K562 (cell line): ENCODE measurements at regions not wholly inside any gene's neighbourhood (a gene's known extent, or its start where the extent isn't known, plus 50 kb on each side); places are given as distances from the start of the nearest gene placed in this dataset.

Experiments
- ATAC-seq: fragments of 200-7000 bp; cut with Tn5 transposase; 3 replicates; pipeline ENCODE4 v1.9.1; 2020; ENCODE audit warnings: moderate library complexity
- BruUV-seq: library from RNA; stranded (reverse); fragments of 400-500 nt; replicated peaks from 2 replicates; lab custom pipeline; 2021; lab: Mats Ljungman, UMichigan
- CTCF ChIA-PET: fragments of 300-600 bp; formaldehyde crosslinking; extraction: SDS; loops from one replicate; lab custom pipeline; 2021; ENCODE audit warnings: low intra/inter-chr PET ratio; lab: Yijun Ruan, JAX
- POLR2A ChIA-PET: fragments of 300-600, 350-650 bp; sonication (Branson Sonifier 250); formaldehyde crosslinking; extraction: SDS; loops from one replicate; lab custom pipeline; 2021; ENCODE audit warnings: antibody characterized with exemption, inconsistent platforms; lab: Yijun Ruan, JAX
- DNase-seq, 4 experiments: peaks; one replicate each; pipeline versions ENCODE4 v3.0.0 to v3.0.0-alpha.2; 2011 to 2018; ENCODE audit warnings: low spot score in 3 of 4, mixed read lengths in 3 of 4; ENCODE audit errors: extremely low read depth in 1 of 4
- FAIRE-seq: peaks from 2 replicates; lab custom pipeline; 2011; peaks lifted over from hg19 to GRCh38; lab: Jason Lieb, UNC
- H2AFZ ChIP-seq: 2 replicates; pipeline ENCODE4 v1.6.0; 2011; ENCODE audit warnings: low read depth, low read length, control low read depth, inconsistent platforms
- H3K27ac ChIP-seq: fragments of 200-600 bp; 3 replicates; pipeline ENCODE4 v1.8.0; 2011; ENCODE audit warnings: low read depth, mild to moderate bottlenecking, control low read depth, inconsistent platforms, low read length, moderate library complexity, mixed read lengths; ENCODE audit errors: extremely low read depth
- H3K27me3 ChIP-seq, 2 experiments: fragments of 300-600 bp in 1 of 2; 2 replicates in 1 of 2; 3 replicates in 1 of 2; pipeline versions ENCODE4 v1.6.0 to v1.8.0; 2011; ENCODE audit warnings: inconsistent platforms in 2 of 2, low read length in 2 of 2, mild to moderate bottlenecking in 1 of 2, mixed read lengths in 1 of 2, moderate library complexity in 1 of 2; ENCODE audit not compliant: control insufficient read depth in 2 of 2, insufficient read depth in 2 of 2
- H3K36me3 ChIP-seq: fragments of 300-600 bp; 3 replicates; pipeline ENCODE4 v1.8.0; 2011; ENCODE audit warnings: mild to moderate bottlenecking, low read length, inconsistent platforms; ENCODE audit not compliant: control insufficient read depth, insufficient read depth
- H3K4me1 ChIP-seq, 2 experiments: fragments of 200-600 bp in 1 of 2; replicated peaks in 1 of 2; 2 replicates in 1 of 2; 3 replicates in 1 of 2; pipeline versions ENCODE4 v1.5.1 to v1.8.0; 2011; ENCODE audit warnings: inconsistent platforms in 2 of 2, low read length in 2 of 2, mild to moderate bottlenecking in 1 of 2, mixed read lengths in 1 of 2, moderate library complexity in 1 of 2; ENCODE audit not compliant: control insufficient read depth in 2 of 2, insufficient read depth in 2 of 2
- H3K4me2 ChIP-seq: 2 replicates; pipeline ENCODE4 v1.6.1; 2011; ENCODE audit warnings: low read length, control low read depth, inconsistent platforms, mixed read lengths; ENCODE audit not compliant: insufficient read depth
- H3K4me3 ChIP-seq: fragments of 200-600 bp; sonication (generic), shearing (Covaris generic); 2 replicates; pipeline ENCODE4 v1.5.1; 2016; ENCODE audit warnings: control low read depth, inconsistent platforms
- H3K79me2 ChIP-seq: fragments of 200-600 bp; 3 replicates; pipeline ENCODE4 v1.8.0; 2011; ENCODE audit warnings: low read length, inconsistent platforms; ENCODE audit not compliant: control insufficient read depth, insufficient read depth
- H3K9ac ChIP-seq, 2 experiments: 2 replicates each; pipeline versions ENCODE4 v1.6.0 to v1.6.1; 2011; ENCODE audit warnings: low read depth in 2 of 2, low read length in 2 of 2, control low read depth in 1 of 2, inconsistent platforms in 1 of 2, mild to moderate bottlenecking in 1 of 2, mixed read lengths in 1 of 2; ENCODE audit not compliant: insufficient read depth in 1 of 2
- H3K9me1 ChIP-seq: one replicate; pipeline ENCODE4 v1.6.0; 2011; ENCODE audit warnings: inconsistent platforms, mild to moderate bottlenecking, low read length, moderate library complexity; ENCODE audit not compliant: control insufficient read depth, insufficient read depth
- H3K9me3 ChIP-seq: replicated peaks from 2 replicates; pipeline ENCODE4 v1.5.1; 2011; ENCODE audit warnings: low read depth, low read length, inconsistent platforms; ENCODE audit not compliant: control insufficient read depth, insufficient read depth
- H4K20me1 ChIP-seq: replicated peaks from 2 replicates; pipeline ENCODE4 v1.6.1; 2011; ENCODE audit warnings: low read length, inconsistent platforms, mixed read lengths; ENCODE audit not compliant: control insufficient read depth, insufficient read depth
- CBX2 ChIP-seq: fragments of 200-600 bp; sonication (generic); IDR thresholded peaks from one replicate; pipeline ENCODE4 v1.6.1; 2012; ENCODE audit warnings: mild to moderate bottlenecking, low read length, inconsistent platforms; ENCODE audit not compliant: insufficient read depth, poor library complexity, severe bottlenecking
- DACH1 ChIP-seq: fragments of 450-650 bp; IDR thresholded peaks from 2 replicates; pipeline ENCODE4 v1.6.1; 2018; ENCODE audit not compliant: partially characterized antibody
- PRPF4 ChIP-seq: fragments of 200-400 bp; formaldehyde crosslinking; IDR thresholded peaks from one replicate; pipeline ENCODE4 v1.6.1; 2017; ENCODE audit warnings: low read length, low read depth, mild to moderate bottlenecking; ENCODE audit not compliant: insufficient read depth, poor library complexity, severe bottlenecking
- TRIM24 ChIP-seq, 2 experiments: fragments of 450-650 bp; IDR thresholded peaks; 2 replicates each; pipeline ENCODE4 v1.6.1; 2016
- USF1 ChIP-seq: sonication (generic); formaldehyde crosslinking; IDR thresholded peaks from 2 replicates; pipeline ENCODE4 v1.9.0; 2022; ENCODE audit warnings: mild to moderate bottlenecking, missing genetic modification reagents
- ZNF586 ChIP-seq: fragments of 450-650 bp; formaldehyde crosslinking; conservative IDR thresholded peaks from 2 replicates; pipeline ENCODE4 v1.4.0; 2020; ENCODE audit warnings: mild to moderate bottlenecking, moderate library complexity
- WGBS: fragments of 100-300 bp; shearing (Covaris generic); methylation state at CpG from one replicate; pipeline ENCODE4 v1.1.6; 2016; ENCODE audit warnings: low coverage, mixed read lengths; ENCODE audit not compliant: insufficient coverage; ENCODE audit errors: missing lambda C conversion rate; 5-methylcytosine and 5-hydroxymethylcytosine counted together
- in situ Hi-C: fragments of 300-500 bp; cut with MboI; formaldehyde crosslinking; loops from 4 replicates; pipeline ENCODE4 v1.15.0; 2018; ENCODE audit warnings: inconsistent platforms, mixed read lengths
- intact Hi-C: fragments of 100-400 bp; cut with micrococcal nuclease; formaldehyde crosslinking; loops from 2 replicates; pipeline ENCODE4 v1.14.2; 2022
- TF ChIP-seq, protein P1 (sequence below): sonication (generic); formaldehyde crosslinking; IDR thresholded peaks from 2 replicates; pipeline ENCODE4 v1.8.0; 2023; ENCODE audit warnings: mild to moderate bottlenecking, missing genetic modification reagents

GRCh38 chr4:100657187-100657586, 139.4 kb upstream of the EMCN start (continued):
- TF ChIP-seq, protein P1, sequence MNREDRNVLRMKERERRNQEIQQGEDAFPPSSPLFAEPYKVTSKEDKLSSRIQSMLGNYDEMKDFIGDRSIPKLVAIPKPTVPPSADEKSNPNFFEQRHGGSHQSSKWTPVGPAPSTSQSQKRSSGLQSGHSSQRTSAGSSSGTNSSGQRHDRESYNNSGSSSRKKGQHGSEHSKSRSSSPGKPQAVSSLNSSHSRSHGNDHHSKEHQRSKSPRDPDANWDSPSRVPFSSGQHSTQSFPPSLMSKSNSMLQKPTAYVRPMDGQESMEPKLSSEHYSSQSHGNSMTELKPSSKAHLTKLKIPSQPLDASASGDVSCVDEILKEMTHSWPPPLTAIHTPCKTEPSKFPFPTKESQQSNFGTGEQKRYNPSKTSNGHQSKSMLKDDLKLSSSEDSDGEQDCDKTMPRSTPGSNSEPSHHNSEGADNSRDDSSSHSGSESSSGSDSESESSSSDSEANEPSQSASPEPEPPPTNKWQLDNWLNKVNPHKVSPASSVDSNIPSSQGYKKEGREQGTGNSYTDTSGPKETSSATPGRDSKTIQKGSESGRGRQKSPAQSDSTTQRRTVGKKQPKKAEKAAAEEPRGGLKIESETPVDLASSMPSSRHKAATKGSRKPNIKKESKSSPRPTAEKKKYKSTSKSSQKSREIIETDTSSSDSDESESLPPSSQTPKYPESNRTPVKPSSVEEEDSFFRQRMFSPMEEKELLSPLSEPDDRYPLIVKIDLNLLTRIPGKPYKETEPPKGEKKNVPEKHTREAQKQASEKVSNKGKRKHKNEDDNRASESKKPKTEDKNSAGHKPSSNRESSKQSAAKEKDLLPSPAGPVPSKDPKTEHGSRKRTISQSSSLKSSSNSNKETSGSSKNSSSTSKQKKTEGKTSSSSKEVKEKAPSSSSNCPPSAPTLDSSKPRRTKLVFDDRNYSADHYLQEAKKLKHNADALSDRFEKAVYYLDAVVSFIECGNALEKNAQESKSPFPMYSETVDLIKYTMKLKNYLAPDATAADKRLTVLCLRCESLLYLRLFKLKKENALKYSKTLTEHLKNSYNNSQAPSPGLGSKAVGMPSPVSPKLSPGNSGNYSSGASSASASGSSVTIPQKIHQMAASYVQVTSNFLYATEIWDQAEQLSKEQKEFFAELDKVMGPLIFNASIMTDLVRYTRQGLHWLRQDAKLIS (CRISPR knock-in tag): no peak
- TF ChIP-seq CBX2 (no peak), ZNF586 (CRISPR knock-in tag) (no peak), PRPF4 (no peak), DACH1 (no peak)

DNA sequence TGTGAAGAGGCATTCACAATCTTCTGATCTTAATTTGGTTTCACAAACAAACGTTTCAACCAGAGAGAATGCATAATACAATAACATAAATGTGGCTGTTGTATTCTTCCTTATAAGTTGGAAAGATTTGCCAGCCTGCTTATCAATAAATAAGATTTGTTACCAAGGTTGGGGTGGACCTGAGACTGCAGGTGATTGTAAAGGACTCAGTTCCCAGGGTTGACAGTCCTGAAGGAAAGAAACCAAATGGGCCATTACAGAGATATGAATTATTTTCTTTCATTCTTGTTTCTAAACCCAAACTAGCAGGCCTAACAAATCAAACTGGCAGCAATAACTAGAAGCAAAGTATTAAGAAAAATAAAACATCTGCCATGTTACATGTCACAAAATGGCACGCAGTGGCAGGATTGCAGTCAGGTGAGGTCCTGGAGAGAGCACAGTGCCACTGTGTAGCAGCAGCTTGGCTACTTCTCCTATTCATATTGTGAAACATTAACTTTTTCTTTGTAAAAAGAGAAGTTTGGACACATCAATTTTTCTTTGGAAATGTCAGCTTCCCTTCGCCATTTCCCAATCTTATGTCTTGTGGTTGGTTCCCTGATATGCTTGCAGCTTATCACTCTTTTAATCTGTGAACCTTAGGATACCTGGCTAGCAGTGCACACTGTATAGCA, 133.8 kb upstream of the EMCN start:
- TF ChIP-seq USF1 (CRISPR knock-in tag) (no peak), TRIM24 (IDR thresholded peaks at IDR 0.05) (no peak)
- no peak overlapping the region for H2AFZ ChIP-seq
- no peak overlapping the region for H3K4me2 ChIP-seq
- no peak overlapping the region for H3K9ac ChIP-seq
- 0% methylated on average over 3 of the region's 3 CpGs for WGBS
- no peaks in the 10 kb centered on the region for H3K79me2 ChIP-seq
- ChIA-PET POLR2A (no interaction called here), CTCF (no interaction called here)
- H3K4me3 ChIP-seq: no peak overlapping the region
- no peaks in the 10 kb centered on the region for H3K27me3 ChIP-seq
- DNase-seq (no peak), ATAC-seq (no peak), FAIRE-seq (no peak)
- no peaks in the 10 kb centered on the region for H3K9me3 ChIP-seq
- intact Hi-C loops: no loop called here
- no peaks in the 10 kb centered on the region for H3K4me1 ChIP-seq
- H3K36me3 ChIP-seq: no peaks in the 10 kb centered on the region
- no peak overlapping the region for H3K27ac ChIP-seq
- no peaks in the 10 kb centered on the region for H3K9me1 ChIP-seq
- in situ Hi-C loops: no loop called here
- BruUV-seq: no TSS peak
- no peaks in the 10 kb centered on the region for H4K20me1 ChIP-seq
